HEK293T (cell line): ENCODE measurements at regions not wholly inside any gene's neighbourhood (a gene's known extent, or its start where the extent isn't known, plus 50 kb on each side); places are given as distances from the start of the nearest gene placed in this dataset.

Experiments used
- BHLHE40 ChIP-seq: fragments of 450-650 bp; IDR thresholded peaks from 2 replicates; pipeline ENCODE4 v1.6.1; 2016; ENCODE audit warnings: mild to moderate bottlenecking, moderate library complexity, borderline replicate concordance
- FOXA1 ChIP-seq: fragments of 450-650 bp; IDR thresholded peaks from 2 replicates; pipeline ENCODE4 v1.6.1; 2016; ENCODE audit warnings: mild to moderate bottlenecking
- FOXK2 ChIP-seq: fragments of 450-650 bp; IDR thresholded peaks from 2 replicates; pipeline ENCODE4 v1.6.1; 2016; ENCODE audit warnings: mild to moderate bottlenecking
- FOXM1 ChIP-seq: fragments of 450-650 bp; IDR thresholded peaks from 2 replicates; pipeline ENCODE4 v1.6.1; 2017; ENCODE audit warnings: mild to moderate bottlenecking, borderline replicate concordance
- HDGF ChIP-seq: fragments of 450-650 bp; IDR thresholded peaks from 2 replicates; pipeline ENCODE4 v1.6.1; 2017; ENCODE audit warnings: antibody characterized with exemption, borderline replicate concordance
- LEF1 ChIP-seq: fragments of 450-650 bp; IDR thresholded peaks from 2 replicates; pipeline ENCODE4 v1.6.1; 2017; ENCODE audit warnings: mild to moderate bottlenecking, borderline replicate concordance
- SP1 ChIP-seq: fragments of 450-650 bp; IDR thresholded peaks from 2 replicates; pipeline ENCODE4 v1.6.1; 2017
- TARDBP ChIP-seq: fragments of 450-650 bp; IDR thresholded peaks from 2 replicates; pipeline ENCODE4 v1.6.1; 2016
- ZNF384 ChIP-seq: fragments of 450-650 bp; IDR thresholded peaks from 2 replicates; pipeline ENCODE4 v1.6.1; 2016

DNA sequence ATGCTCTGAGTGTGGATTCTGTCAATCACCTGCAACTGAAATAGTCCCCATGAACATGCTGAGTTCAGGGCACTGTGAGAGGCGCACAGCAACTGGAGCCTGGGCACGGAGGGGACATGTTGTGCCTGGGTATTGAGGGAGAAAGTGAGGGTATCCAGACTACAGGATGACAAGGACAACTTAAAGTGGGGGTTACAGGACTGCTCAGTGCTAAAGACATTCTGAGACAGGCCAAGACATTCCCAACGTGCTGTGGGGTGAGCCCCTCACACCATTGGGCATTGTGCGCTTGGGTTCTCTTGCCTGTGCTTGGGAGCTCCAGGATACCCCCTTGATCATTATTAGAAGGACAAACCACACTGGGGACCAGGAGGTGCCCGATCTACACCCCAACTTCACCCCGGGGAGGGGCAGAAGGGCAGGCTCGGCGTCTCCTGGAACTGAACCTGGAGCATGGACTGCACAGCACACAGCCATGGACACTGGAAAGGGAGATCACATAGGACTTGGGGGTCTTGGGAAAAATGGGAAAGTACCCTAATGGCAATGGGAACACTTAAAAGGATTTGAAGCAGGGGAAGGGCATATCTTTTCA lies 72.5 kb upstream of the HDAC4 start:
- TF ChIP-seq SP1 (no peak), HDGF (no peak), ZNF384 (no peak), LEF1 (no peak), FOXA1 (no peak), FOXK2 (no peak), BHLHE40 (no peak), TARDBP (no peak), FOXM1 (no peak)
